HEK293T (cell line): ENCODE measurements at regions not wholly inside any gene's neighbourhood (a gene's known extent, or its start where the extent isn't known, plus 50 kb on each side); places are given as distances from the start of the nearest gene placed in this dataset.
A peak's percentile ranks its signal among the peaks of the same experiment; 100 is the strongest.

ENCODE experiments used
- CTCF ChIA-PET: fragments of 350-600 bp; formaldehyde crosslinking; extraction: SDS; loops from one replicate; lab custom pipeline; 2021; ENCODE audit warnings: antibody characterized with exemption, inconsistent platforms; lab: Yijun Ruan, JAX
- POLR2A ChIA-PET: fragments of 350-600 bp; formaldehyde crosslinking; extraction: SDS; loops from one replicate; lab custom pipeline; 2020; ENCODE audit warnings: antibody characterized with exemption, inconsistent platforms; lab: Yijun Ruan, JAX
- DNase-seq: peaks from one replicate; pipeline ENCODE4 v3.0.0; 2012; ENCODE audit warnings: mixed read lengths; ENCODE audit errors: extremely low spot score
- ARNT ChIP-seq: fragments of 450-650 bp; IDR thresholded peaks from 2 replicates; pipeline ENCODE4 v1.6.1; 2017; ENCODE audit warnings: mild to moderate bottlenecking
- BHLHE40 ChIP-seq: fragments of 450-650 bp; IDR thresholded peaks from 2 replicates; pipeline ENCODE4 v1.6.1; 2016; ENCODE audit warnings: mild to moderate bottlenecking, moderate library complexity, borderline replicate concordance
- CTBP1 ChIP-seq: fragments of 450-650 bp; IDR thresholded peaks from 2 replicates; pipeline ENCODE4 v1.6.1; 2016; ENCODE audit warnings: borderline replicate concordance
- ELF4 ChIP-seq: fragments of 450-650 bp; IDR thresholded peaks from 2 replicates; pipeline ENCODE4 v1.6.1; 2017; ENCODE audit warnings: antibody characterized with exemption
- FOXA1 ChIP-seq: fragments of 450-650 bp; IDR thresholded peaks from 2 replicates; pipeline ENCODE4 v1.6.1; 2016; ENCODE audit warnings: mild to moderate bottlenecking
- FOXK2 ChIP-seq: fragments of 450-650 bp; IDR thresholded peaks from 2 replicates; pipeline ENCODE4 v1.6.1; 2016; ENCODE audit warnings: mild to moderate bottlenecking
- FOXM1 ChIP-seq: fragments of 450-650 bp; IDR thresholded peaks from 2 replicates; pipeline ENCODE4 v1.6.1; 2017; ENCODE audit warnings: mild to moderate bottlenecking, borderline replicate concordance
- HDGF ChIP-seq: fragments of 450-650 bp; IDR thresholded peaks from 2 replicates; pipeline ENCODE4 v1.6.1; 2017; ENCODE audit warnings: antibody characterized with exemption, borderline replicate concordance
- L3MBTL2 ChIP-seq: fragments of 450-650 bp; conservative IDR thresholded peaks from 2 replicates; pipeline ENCODE4 v1.6.1; 2016; ENCODE audit warnings: mild to moderate bottlenecking
- LEF1 ChIP-seq: fragments of 450-650 bp; IDR thresholded peaks from 2 replicates; pipeline ENCODE4 v1.6.1; 2017; ENCODE audit warnings: mild to moderate bottlenecking, borderline replicate concordance
- NFRKB ChIP-seq: fragments of 450-650 bp; IDR thresholded peaks from 2 replicates; pipeline ENCODE4 v1.6.1; 2016; ENCODE audit warnings: mild to moderate bottlenecking, moderate library complexity
- PKNOX1 ChIP-seq: fragments of 450-650 bp; IDR thresholded peaks from 2 replicates; pipeline ENCODE4 v1.6.1; 2016
- SP1 ChIP-seq: fragments of 450-650 bp; IDR thresholded peaks from 2 replicates; pipeline ENCODE4 v1.6.1; 2017
- SUZ12 ChIP-seq: fragments of 450-650 bp; IDR thresholded peaks from 2 replicates; pipeline ENCODE4 v1.6.1; 2016; ENCODE audit warnings: mild to moderate bottlenecking
- TARDBP ChIP-seq: fragments of 450-650 bp; IDR thresholded peaks from 2 replicates; pipeline ENCODE4 v1.6.1; 2016
- ZNF384 ChIP-seq: fragments of 450-650 bp; IDR thresholded peaks from 2 replicates; pipeline ENCODE4 v1.6.1; 2016

GRCh38 chr17:13197586-13197985 is 179.8 kb upstream of the ELAC2 start:
- ChIA-PET POLR2A (no interaction called here), CTCF (no interaction called here)
- TF ChIP-seq FOXK2 (no peak), HDGF (no peak), NFRKB (no peak), ARNT (no peak), FOXA1 (no peak), ZNF384 (no peak), PKNOX1 (no peak), LEF1 (no peak), ELF4 (no peak), L3MBTL2 (no peak), TARDBP (no peak), FOXM1 (no peak), CTBP1 (no peak), SUZ12 (no peak), SP1 (no peak), BHLHE40 (no peak)
- no peak for DNase-seq

GRCh38 chr17:13194887-13195286 is 177.1 kb upstream of the ELAC2 start:
- TF ChIP-seq ARNT (no peak), PKNOX1 (peak; percentile 39; the same call in 1 of the 2 replicates)
- CTCF ChIA-PET = no interaction called here
- no peak for DNase-seq
- POLR2A ChIA-PET = no interaction called here

GRCh38 chr17:13182854-13183253 is 165.0 kb upstream of the ELAC2 start:
- ChIA-PET CTCF (no interaction called here), POLR2A (no interaction called here)
- TF ChIP-seq FOXA1 (no peak), FOXM1 (no peak), SUZ12 (no peak), NFRKB (no peak), FOXK2 (no peak), ZNF384 (no peak), PKNOX1 (no peak), BHLHE40 (no peak), HDGF (no peak), CTBP1 (no peak), ELF4 (no peak), TARDBP (no peak), L3MBTL2 (no peak), ARNT (no peak), SP1 (no peak), LEF1 (no peak)
- no peak for DNase-seq

- DNase-seq = no peak
- TF ChIP-seq TARDBP (no peak), FOXA1 (no peak), ARNT (no peak), PKNOX1 (no peak), FOXM1 (no peak), ELF4 (no peak), BHLHE40 (no peak), SP1 (no peak), SUZ12 (no peak), L3MBTL2 (no peak), HDGF (no peak), ZNF384 (no peak), NFRKB (no peak), LEF1 (no peak), CTBP1 (no peak), FOXK2 (no peak)
- POLR2A ChIA-PET = no interaction called here
- CTCF ChIA-PET = no interaction called here
These were observed 164.6 kb upstream of the ELAC2 start for GRCh38 chr17:13182450-13182849.

GRCh38 chr17:13181683-13182082 is 163.9 kb upstream of the ELAC2 start:
- DNase-seq = no peak
- ChIA-PET CTCF (no interaction called here), POLR2A (no interaction called here)
- TF ChIP-seq ELF4 = no peak

GRCh38 chr17:13176436-13176835 is 158.6 kb upstream of the ELAC2 start:
- ChIA-PET POLR2A (no interaction called here), CTCF (no interaction called here)
- TF ChIP-seq BHLHE40 (no peak), NFRKB (no peak), L3MBTL2 (no peak), ELF4 (no peak), CTBP1 (no peak), LEF1 (no peak), SP1 (no peak), PKNOX1 (no peak), FOXM1 (no peak), ZNF384 (no peak)
- no peak for DNase-seq
